GM20000 (cell line): ENCODE measurements at regions not wholly inside any gene's neighbourhood (a gene's known extent, or its start where the extent isn't known, plus 50 kb on each side); places are given as distances from the start of the nearest gene placed in this dataset.

Source experiments
- DNase-seq: peaks from one replicate; pipeline ENCODE4 v3.0.0; 2012; ENCODE audit warnings: low spot score
- TF ChIP-seq, protein P1 (sequence below): IDR thresholded peaks from 2 replicates; pipeline ENCODE4 v1.5.1; 2012; ENCODE audit warnings: mild to moderate bottlenecking, control low read depth; ENCODE audit errors: extremely low read depth, missing control alignments

GRCh38 chr11:90766121-90766520, 543.3 kb upstream of the CHORDC1 start:
- TF ChIP-seq, protein P1, sequence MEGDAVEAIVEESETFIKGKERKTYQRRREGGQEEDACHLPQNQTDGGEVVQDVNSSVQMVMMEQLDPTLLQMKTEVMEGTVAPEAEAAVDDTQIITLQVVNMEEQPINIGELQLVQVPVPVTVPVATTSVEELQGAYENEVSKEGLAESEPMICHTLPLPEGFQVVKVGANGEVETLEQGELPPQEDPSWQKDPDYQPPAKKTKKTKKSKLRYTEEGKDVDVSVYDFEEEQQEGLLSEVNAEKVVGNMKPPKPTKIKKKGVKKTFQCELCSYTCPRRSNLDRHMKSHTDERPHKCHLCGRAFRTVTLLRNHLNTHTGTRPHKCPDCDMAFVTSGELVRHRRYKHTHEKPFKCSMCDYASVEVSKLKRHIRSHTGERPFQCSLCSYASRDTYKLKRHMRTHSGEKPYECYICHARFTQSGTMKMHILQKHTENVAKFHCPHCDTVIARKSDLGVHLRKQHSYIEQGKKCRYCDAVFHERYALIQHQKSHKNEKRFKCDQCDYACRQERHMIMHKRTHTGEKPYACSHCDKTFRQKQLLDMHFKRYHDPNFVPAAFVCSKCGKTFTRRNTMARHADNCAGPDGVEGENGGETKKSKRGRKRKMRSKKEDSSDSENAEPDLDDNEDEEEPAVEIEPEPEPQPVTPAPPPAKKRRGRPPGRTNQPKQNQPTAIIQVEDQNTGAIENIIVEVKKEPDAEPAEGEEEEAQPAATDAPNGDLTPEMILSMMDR = no peak

GRCh38 chr11:90764691-90765090, 541.8 kb upstream of the CHORDC1 start:
- TF ChIP-seq, protein P1 = no peak
- DNase-seq = no peak

More at GRCh38 chr11:90766121-90766520, 543.3 kb upstream of the CHORDC1 start:
- no peak for DNase-seq

GRCh38 chr11:90757849-90758494, 535.1 kb upstream of the CHORDC1 start:
- no peak for DNase-seq
- TF ChIP-seq, protein P1 = no peak

- DNase-seq = no peak
- TF ChIP-seq, protein P1 = no peak
These were observed 533.8 kb upstream of the CHORDC1 start for GRCh38 chr11:90756617-90757016.

- DNase-seq = no peak
- TF ChIP-seq, protein P1 = no peak
These were observed 530.7 kb upstream of the CHORDC1 start for GRCh38 chr11:90753546-90753945.

DNA sequence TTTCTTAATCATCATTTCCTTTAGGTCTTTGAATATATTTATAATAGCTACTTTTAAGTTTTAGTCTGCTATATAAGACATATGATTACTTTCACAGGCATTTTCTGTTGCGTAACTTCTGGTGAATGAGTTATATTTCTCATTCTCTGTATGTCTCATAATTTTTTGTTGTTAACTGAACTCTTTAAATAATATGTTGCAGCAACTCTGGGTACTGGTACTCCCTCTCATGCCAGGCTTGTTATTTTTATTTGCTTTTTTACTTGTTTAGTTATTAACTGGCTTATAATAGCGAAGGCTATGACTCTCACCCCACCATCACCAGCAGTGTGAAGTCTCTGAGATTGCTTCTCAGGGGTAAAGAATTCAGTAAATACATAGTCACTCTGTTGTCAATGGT, 524.2 kb upstream of the CHORDC1 start:
- no peak for DNase-seq
- TF ChIP-seq, protein P1 = no peak

DNA sequence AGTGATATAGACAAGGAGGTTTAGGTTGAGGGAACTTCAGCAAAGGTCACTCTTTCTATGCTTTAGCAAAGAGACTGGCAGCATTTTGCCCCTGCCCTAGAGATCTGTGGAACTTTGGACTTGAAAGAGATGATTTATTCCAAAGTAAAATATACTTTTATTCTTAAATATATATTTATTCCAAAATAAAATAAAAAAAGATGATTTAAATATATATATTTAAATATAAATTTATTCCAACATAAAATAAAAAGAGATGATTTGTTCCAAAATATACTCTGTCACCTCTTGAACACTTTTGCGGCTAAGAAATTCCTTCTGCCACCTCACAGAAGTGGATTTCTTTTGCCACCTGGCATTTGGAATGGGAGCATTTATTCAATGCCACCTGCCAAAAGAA, 521.3 kb upstream of the CHORDC1 start:
- no peak for DNase-seq
- TF ChIP-seq, protein P1 = no peak
